HG03439 (cell line): ENCODE measurements at regions not wholly inside any gene's neighbourhood (a gene's known extent, or its start where the extent isn't known, plus 50 kb on each side); places are given as distances from the start of the nearest gene placed in this dataset.

Experiments
- ATAC-seq: cut with Tn5 transposase; IDR thresholded peaks from one replicate; pipeline ENCODE4 v1.9.1; 2021; ENCODE audit warnings: mild to moderate bottlenecking, moderate library complexity; ENCODE audit not compliant: unreplicated experiment

DNA sequence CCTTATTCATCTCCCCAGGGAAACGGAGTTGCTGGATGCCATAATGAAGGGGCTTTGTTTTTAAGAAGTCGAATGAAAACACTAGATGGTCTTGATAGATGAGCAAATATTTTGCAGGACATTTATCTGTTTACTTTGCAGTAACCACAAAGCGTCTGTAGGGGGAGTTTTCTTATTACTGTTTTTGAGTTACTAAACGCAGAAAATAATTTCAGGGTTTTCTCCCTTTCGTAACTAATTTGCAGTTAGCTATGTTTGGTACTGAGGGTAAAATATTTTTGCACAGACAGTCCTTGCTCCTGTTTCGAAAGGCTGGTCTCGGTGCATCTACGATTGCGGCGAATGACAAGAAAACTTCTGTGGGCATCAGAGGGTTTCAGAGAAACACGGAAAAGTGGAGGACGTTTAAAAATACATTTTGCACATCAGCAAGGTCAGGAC is 505.6 kb upstream of the MKI67 start:
- no peak for ATAC-seq

- no peak for ATAC-seq
Measured at GRCh38 chr10:128632694-128633093, 506.5 kb upstream of the MKI67 start.

- ATAC-seq, result no peak
Measured at GRCh38 chr10:128633864-128634540, 507.8 kb upstream of the MKI67 start.

- no peak for ATAC-seq
Measured at GRCh38 chr10:128642023-128642422, 515.8 kb upstream of the MKI67 start.

DNA sequence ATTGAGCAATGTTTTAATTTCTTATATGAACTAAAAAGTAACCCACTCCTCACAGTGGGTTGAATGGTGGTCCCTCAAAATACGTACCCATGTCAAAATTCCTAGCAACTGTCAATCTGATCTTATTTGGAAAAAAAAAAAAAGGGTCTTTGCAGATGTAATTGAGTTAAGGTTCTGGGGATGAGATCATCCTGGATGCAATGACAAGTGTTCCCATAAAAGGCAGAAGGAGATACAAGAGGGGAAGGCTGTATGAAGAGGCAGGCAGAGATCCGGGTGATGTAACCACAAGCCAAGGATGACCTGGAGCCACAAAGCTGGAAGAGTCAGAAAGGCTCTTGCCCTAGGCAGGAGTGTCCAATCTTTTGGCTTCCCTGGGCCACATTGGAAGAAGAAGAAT is 516.3 kb upstream of the MKI67 start:
- ATAC-seq, result no peak

- ATAC-seq, result no peak
Measured at GRCh38 chr10:128643658-128644057, 517.4 kb upstream of the MKI67 start.

DNA sequence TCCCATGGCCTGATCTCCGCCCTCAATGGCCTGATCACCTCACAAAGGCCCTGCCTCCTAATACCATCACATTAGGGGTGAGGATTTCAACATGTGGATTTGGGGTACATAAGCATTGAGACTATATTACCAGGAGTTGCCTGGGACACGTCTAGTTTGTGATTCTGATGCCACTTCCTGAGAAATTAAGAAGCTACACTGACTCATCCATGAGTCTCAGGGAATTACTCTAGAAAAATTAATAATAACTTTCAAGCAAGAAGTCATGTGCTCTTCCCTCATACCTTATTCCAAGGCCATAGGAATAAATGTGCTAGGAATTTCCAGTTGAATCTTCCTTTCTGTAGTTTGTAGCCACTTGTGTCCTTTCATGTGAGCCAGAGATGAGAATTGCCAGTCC is 519.3 kb upstream of the MKI67 start:
- no peak for ATAC-seq

GRCh38 chr10:128646956-128647355 is 520.7 kb upstream of the MKI67 start:
- ATAC-seq, result no peak

- no peak for ATAC-seq
Measured at GRCh38 chr10:128657548-128657947, 531.3 kb upstream of the MKI67 start.

DNA sequence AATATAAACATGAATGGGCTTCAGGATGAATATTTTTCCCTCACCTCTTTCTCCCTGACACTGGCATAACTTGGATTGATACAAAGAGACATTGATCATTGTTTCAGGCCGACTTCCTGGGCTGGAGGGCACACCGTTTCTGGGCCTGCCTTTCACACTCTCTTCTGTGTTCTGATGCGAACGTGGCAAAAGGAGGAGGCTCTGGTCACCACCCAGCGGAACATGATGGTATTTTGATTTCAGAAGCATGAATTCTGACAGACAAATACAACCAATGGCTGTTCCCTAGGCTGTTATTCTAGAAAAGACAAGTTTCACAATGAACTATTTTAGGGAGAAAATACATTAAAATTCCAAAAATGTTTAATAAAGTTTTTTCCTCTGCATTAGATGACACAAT is 534.5 kb upstream of the MKI67 start:
- ATAC-seq, result no peak

- ATAC-seq, result no peak
Measured at GRCh38 chr10:128661404-128662197, 535.4 kb upstream of the MKI67 start.

- ATAC-seq, result no peak
Measured at GRCh38 chr10:128662520-128662919, 536.3 kb upstream of the MKI67 start.

DNA sequence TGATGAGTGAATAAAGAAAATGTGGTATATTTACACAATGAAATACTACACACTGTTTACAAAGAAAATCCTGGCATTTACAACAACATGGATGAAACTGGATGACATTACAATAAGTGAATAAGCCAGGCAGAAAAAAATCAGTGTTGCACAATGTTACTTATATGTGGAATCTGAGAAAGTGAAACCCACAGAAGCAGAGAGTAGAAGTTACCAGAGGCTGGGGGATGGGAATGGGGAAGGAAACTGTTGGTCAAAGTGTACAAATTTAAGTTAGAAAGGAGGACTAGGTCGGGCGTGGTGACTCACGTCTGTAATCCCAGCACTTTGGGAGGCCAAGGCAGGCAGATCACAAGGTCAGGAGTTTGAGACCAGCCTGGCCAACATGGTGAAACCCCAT is 538.5 kb upstream of the MKI67 start:
- ATAC-seq, result no peak

GRCh38 chr10:128675405-128675804 is 549.2 kb upstream of the MKI67 start:
- ATAC-seq, result no peak

DNA sequence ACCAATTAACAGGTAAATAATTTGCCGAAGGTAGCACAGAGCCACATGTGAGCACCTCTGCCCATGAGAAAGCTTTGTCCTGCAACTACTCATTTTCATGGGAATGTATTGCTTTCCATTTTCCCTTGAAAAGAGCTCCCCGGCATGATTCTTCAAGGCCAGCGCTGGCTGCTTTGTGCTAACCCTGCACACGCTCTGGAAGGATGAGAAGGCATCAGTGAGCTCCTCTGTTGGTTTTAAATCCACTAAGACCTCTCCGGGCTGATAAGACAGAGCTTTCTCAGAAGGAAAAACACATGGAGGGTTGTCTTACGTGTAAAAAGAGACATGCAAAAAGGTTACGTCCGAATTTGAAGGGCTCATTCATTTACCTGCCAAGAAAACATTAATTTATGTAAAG is 553.9 kb upstream of the MKI67 start:
- no peak for ATAC-seq

DNA sequence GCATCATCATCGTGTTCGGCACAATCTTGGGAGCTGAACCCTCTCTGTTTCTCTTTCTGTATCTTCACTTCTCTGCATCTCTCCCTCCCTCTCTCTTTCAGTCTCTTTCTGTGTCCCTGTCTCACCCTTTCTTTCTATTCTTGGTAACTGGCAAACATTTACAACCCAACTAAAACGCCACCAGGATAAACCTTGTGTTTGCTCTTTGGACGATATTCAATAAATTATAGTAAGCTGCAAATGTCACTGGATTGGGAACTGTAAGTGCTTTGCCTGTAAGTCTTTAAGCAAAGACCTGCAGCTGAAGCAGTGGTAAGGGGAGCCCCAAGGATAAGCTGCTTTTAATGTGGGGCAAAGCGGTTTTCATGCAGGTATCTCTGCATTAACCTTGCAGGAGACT is 558.0 kb upstream of the MKI67 start:
- no peak for ATAC-seq

- ATAC-seq, result no peak
Measured at GRCh38 chr10:128686630-128687278, 560.5 kb upstream of the MKI67 start.

- ATAC-seq, result no peak
Measured at GRCh38 chr10:128687408-128687807, 561.2 kb upstream of the MKI67 start.

GRCh38 chr10:128687927-128688549 is 561.8 kb upstream of the MKI67 start:
- ATAC-seq, result no peak

DNA sequence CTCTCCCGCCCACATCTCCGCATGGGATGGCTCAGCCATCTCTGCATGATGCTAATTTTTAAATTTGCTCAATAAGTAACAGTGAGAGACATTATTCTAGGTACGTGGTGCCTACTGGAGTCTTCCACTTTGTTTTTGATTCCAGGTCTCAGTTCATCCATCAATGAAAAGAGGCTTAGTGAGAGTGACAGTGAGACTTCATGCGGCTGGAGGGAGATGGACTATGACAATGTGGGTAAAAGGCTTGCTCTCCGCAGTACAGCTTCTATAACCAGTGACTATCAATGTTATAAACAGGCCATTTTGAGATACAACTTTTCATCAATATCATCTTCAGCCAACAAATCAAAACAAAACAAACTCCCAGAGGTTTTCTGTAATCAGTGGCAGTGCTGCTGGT is 563.4 kb upstream of the MKI67 start:
- no peak for ATAC-seq

DNA sequence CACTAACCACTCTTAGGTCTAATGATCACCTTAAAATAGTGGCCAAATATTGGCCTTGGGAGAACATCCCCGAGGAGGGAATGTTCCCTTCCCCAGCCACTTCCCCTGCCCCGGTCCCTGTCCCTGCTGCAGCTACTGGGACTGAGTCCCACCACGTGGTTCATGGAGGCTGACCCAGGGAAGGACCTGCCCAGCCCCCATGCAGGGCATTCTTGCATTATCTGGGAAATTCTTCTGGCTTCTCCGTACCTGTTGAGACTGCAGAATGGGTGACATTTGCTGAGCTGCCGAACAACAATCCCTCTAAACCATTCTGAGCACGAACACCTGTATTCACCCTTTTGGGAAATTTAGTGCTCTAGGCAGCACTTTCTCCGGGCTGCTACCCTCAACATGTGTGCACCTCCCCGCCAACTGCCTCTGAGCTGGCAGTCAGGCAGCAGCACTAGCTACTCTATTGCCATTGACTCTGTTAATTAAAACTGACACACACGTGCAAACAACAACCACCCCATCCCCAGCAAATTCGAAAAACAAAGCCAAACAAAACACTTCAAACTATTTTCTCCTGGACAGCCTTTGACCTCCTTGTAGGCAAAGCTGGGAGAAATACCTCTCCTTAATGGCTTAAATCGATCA is 567.4 kb upstream of the MKI67 start:
- ATAC-seq, result no peak
